IMR-90 (cell line): ENCODE measurements at regions not wholly inside any gene's neighbourhood (a gene's known extent, or its start where the extent isn't known, plus 50 kb on each side); places are given as distances from the start of the nearest gene placed in this dataset.

Source experiments
- ATAC-seq: fragments of 200-7000 bp; cut with Tn5 transposase; 2 replicates; pipeline ENCODE4 v1.9.1; 2020; ENCODE audit warnings: low read depth, mild to moderate bottlenecking, moderate library complexity
- BruUV-seq: library from RNA; stranded (reverse); fragments of 400-500 nt; replicated peaks from 2 replicates; lab custom pipeline; 2021; lab: Mats Ljungman, UMichigan
- CTCF ChIA-PET: fragments of 300-600 bp; formaldehyde crosslinking; extraction: SDS; loops from one replicate; lab custom pipeline; 2021; ENCODE audit warnings: antibody characterized with exemption; lab: Yijun Ruan, JAX
- POLR2A ChIA-PET: fragments of 300-600 bp; sonication (Branson Sonifier 250); formaldehyde crosslinking; loops from one replicate; lab custom pipeline; 2022; ENCODE audit warnings: antibody characterized with exemption; ENCODE audit not compliant: unreplicated experiment; lab: Charles Lee
- DNase-seq: peaks from one replicate; pipeline ENCODE4 v3.0.0; 2013
- H2AFZ ChIP-seq: replicated peaks from 2 replicates; pipeline ENCODE3; 2013; ENCODE audit warnings: low read length, mild to moderate bottlenecking; ENCODE audit not compliant: poor library complexity
- H2AK5ac ChIP-seq: 2 replicates; pipeline ENCODE4 v1.6.1; 2013; ENCODE audit warnings: low read depth, low read length, inconsistent platforms
- H2AK9ac ChIP-seq: replicated peaks from 2 replicates; pipeline ENCODE3; 2013; ENCODE audit warnings: mild to moderate bottlenecking, low read depth, low read length, moderate library complexity; ENCODE audit not compliant: poor library complexity
- H2BK120ac ChIP-seq: 2 replicates; pipeline ENCODE4 v1.6.1; 2013; ENCODE audit warnings: low read depth, low read length, inconsistent platforms
- H2BK15ac ChIP-seq: 3 replicates; pipeline ENCODE4 v1.6.1; 2013; ENCODE audit warnings: low read depth, low read length, inconsistent platforms
- H2BK20ac ChIP-seq: 2 replicates; pipeline ENCODE4 v1.6.1; 2013; ENCODE audit warnings: low read depth, mild to moderate bottlenecking, inconsistent platforms, low read length, moderate library complexity
- H2BK5ac ChIP-seq: 2 replicates; pipeline ENCODE4 v1.6.1; 2013; ENCODE audit warnings: mild to moderate bottlenecking, low read depth, low read length, inconsistent platforms; ENCODE audit not compliant: poor library complexity, severe bottlenecking
- H3K14ac ChIP-seq: replicated peaks from 2 replicates; pipeline ENCODE4 v1.6.1; 2013; ENCODE audit warnings: low read depth, low read length, inconsistent platforms
- H3K18ac ChIP-seq: 2 replicates; pipeline ENCODE4 v1.6.1; 2013; ENCODE audit warnings: low read depth, low read length, control low read depth
- H3K23ac ChIP-seq: 2 replicates; pipeline ENCODE4 v1.6.1; 2013; ENCODE audit warnings: low read depth, low read length, inconsistent platforms
- H3K27ac ChIP-seq: 2 replicates; pipeline ENCODE4 v1.5.1; 2013; ENCODE audit warnings: mild to moderate bottlenecking, control low read depth, low read length; ENCODE audit not compliant: insufficient read depth
- H3K27me3 ChIP-seq: 2 replicates; pipeline ENCODE4 v1.6.1; 2013; ENCODE audit warnings: low read length; ENCODE audit not compliant: control insufficient read depth, insufficient read depth
- H3K36me3 ChIP-seq: 2 replicates; pipeline ENCODE4 v1.6.1; 2013; ENCODE audit warnings: low read length, mixed read lengths; ENCODE audit not compliant: control insufficient read depth, insufficient read depth
- H3K4ac ChIP-seq: 2 replicates; pipeline ENCODE4 v1.6.1; 2013; ENCODE audit warnings: low read depth, low read length, inconsistent platforms
- H3K4me1 ChIP-seq: 2 replicates; pipeline ENCODE4 v1.6.1; 2013; ENCODE audit warnings: low read length, mixed read lengths; ENCODE audit not compliant: control insufficient read depth, insufficient read depth
- H3K4me2 ChIP-seq: 2 replicates; pipeline ENCODE4 v1.6.1; 2013; ENCODE audit warnings: low read depth, mild to moderate bottlenecking, control low read depth, low read length, moderate library complexity
- H3K4me3 ChIP-seq: 2 replicates; pipeline ENCODE4 v1.5.1; 2013; ENCODE audit warnings: low read depth, mild to moderate bottlenecking, control low read depth, low read length, moderate library complexity; ENCODE audit not compliant: insufficient read depth
- H3K56ac ChIP-seq: 2 replicates; pipeline ENCODE4 v1.6.1; 2013; ENCODE audit warnings: low read length, inconsistent platforms; ENCODE audit not compliant: insufficient read depth; ENCODE audit errors: extremely low read depth
- H3K79me1 ChIP-seq, 2 experiments: 2 replicates each; pipeline ENCODE4 v1.6.1; 2013; ENCODE audit warnings: low read length in 2 of 2, inconsistent platforms in 1 of 2, low read depth in 1 of 2
- H3K9ac ChIP-seq: 2 replicates; pipeline ENCODE4 v1.6.1; 2013; ENCODE audit warnings: low read depth, low read length, control low read depth
- H3K9me1 ChIP-seq: 2 replicates; pipeline ENCODE4 v1.6.1; 2013; ENCODE audit warnings: low read length, inconsistent platforms; ENCODE audit not compliant: insufficient read depth
- H3K9me3 ChIP-seq: 2 replicates; pipeline ENCODE4 v1.6.1; 2013; ENCODE audit warnings: low read length; ENCODE audit not compliant: control insufficient read depth, insufficient read depth
- H4K20me1 ChIP-seq: 2 replicates; pipeline ENCODE4 v1.6.1; 2013; ENCODE audit warnings: low read length, inconsistent platforms; ENCODE audit not compliant: insufficient read depth
- H4K5ac ChIP-seq: 2 replicates; pipeline ENCODE4 v1.6.1; 2013; ENCODE audit warnings: mild to moderate bottlenecking, low read depth, low read length, control low read depth
- H4K8ac ChIP-seq, 2 experiments: 2 replicates each; pipeline ENCODE4 v1.6.1; 2013; ENCODE audit warnings: low read depth in 2 of 2, low read length in 2 of 2, control low read depth in 1 of 2, inconsistent platforms in 1 of 2
- H4K91ac ChIP-seq: 2 replicates; pipeline ENCODE4 v1.6.1; 2013; ENCODE audit warnings: low read depth, low read length, inconsistent platforms; ENCODE audit not compliant: insufficient read depth
- CEBPB ChIP-seq: IDR thresholded peaks from 2 replicates; pipeline ENCODE4 v1.6.1; 2012; ENCODE audit warnings: low read depth, low read length, improper control_type of control experiment
- MAFK ChIP-seq: IDR thresholded peaks from 2 replicates; pipeline ENCODE4 v1.6.1; 2012; ENCODE audit warnings: low read depth, low read length, improper control_type of control experiment
- WGBS, 2 experiments: methylation state at CpG; one replicate each; pipeline versions ENCODE4 v1.1.5 to v1.1.7; 2013; ENCODE audit warnings: missing lambda C conversion rate in 2 of 2; ENCODE audit not compliant: insufficient read length in 1 of 2; ENCODE audit errors: extremely low coverage in 2 of 2; 5-methylcytosine and 5-hydroxymethylcytosine counted together
- dilution Hi-C: fragments of 300-500 bp; cut with HindIII; formaldehyde crosslinking; loops from one replicate; pipeline ENCODE4 v1.14.3; 2018; ENCODE audit warnings: low sequenced_read_pairs; ENCODE audit not compliant: unreplicated experiment
- in situ Hi-C: fragments of 300-500 bp; cut with MboI; formaldehyde crosslinking; loops from 3 replicates; pipeline ENCODE4 v1.14.3; 2019; ENCODE audit warnings: low sequenced_read_pairs, inconsistent platforms, mixed read lengths
- intact Hi-C: fragments of 100-400 bp; cut with micrococcal nuclease; formaldehyde crosslinking; loops from 2 replicates; pipeline ENCODE4 v1.10.0; 2022
- TF ChIP-seq, protein P1 (sequence below): conservative IDR thresholded peaks from 2 replicates; pipeline ENCODE4 v1.5.1; 2012; ENCODE audit warnings: mild to moderate bottlenecking, low read depth, low read length, improper control_type of control experiment

DNA sequence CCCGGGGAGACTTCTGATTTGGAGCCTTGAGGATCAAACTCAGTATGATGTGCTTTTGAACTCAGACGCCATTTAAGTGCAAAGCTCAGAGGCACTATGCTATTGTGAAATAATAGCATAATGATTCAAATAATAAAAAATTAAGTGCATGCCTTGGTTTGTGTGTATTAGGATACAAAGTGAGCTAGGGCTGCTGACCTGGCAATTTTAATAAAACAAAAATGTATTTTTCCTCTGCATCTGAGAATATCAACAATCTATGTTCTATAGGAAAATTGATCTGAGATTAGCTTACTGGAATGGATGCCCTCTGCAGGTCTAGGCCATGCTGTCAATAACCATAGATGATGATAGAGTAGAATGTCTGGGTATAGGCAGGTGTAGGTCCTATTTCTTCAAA lies 278.8 kb downstream of the DCDC2C start:
- no peak overlapping the region for H3K23ac ChIP-seq
- no peak overlapping the region for H2AFZ ChIP-seq
- no CpG with 5 or more reads among the region's 2 CpGs for WGBS, 2 experiments
- H3K9ac ChIP-seq, result no peak overlapping the region
- TF ChIP-seq MAFK, result peak; percentile 24; the same call in 1 of the 2 replicates
- TF ChIP-seq, protein P1, sequence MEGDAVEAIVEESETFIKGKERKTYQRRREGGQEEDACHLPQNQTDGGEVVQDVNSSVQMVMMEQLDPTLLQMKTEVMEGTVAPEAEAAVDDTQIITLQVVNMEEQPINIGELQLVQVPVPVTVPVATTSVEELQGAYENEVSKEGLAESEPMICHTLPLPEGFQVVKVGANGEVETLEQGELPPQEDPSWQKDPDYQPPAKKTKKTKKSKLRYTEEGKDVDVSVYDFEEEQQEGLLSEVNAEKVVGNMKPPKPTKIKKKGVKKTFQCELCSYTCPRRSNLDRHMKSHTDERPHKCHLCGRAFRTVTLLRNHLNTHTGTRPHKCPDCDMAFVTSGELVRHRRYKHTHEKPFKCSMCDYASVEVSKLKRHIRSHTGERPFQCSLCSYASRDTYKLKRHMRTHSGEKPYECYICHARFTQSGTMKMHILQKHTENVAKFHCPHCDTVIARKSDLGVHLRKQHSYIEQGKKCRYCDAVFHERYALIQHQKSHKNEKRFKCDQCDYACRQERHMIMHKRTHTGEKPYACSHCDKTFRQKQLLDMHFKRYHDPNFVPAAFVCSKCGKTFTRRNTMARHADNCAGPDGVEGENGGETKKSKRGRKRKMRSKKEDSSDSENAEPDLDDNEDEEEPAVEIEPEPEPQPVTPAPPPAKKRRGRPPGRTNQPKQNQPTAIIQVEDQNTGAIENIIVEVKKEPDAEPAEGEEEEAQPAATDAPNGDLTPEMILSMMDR, result no peak
- peak; percentile 26; the same call in 1 of the 2 replicates for TF ChIP-seq CEBPB
- H3K9me1 ChIP-seq, result no peaks in the 10 kb centered on the region
- H4K8ac ChIP-seq, result no peak overlapping the region
- H3K18ac ChIP-seq, result no peak overlapping the region
- H3K36me3 ChIP-seq, result no peaks in the 10 kb centered on the region
- H3K4ac ChIP-seq, result no peak overlapping the region
- no peak for DNase-seq
- H4K91ac ChIP-seq, result no peak overlapping the region
- H2BK15ac ChIP-seq, result no peak overlapping the region
- no peaks in the 10 kb centered on the region for H3K4me1 ChIP-seq
- in situ Hi-C loops (no loop called here), intact Hi-C loops (no loop called here), dilution Hi-C loops (no loop called here)
- no TSS peak for BruUV-seq
- ATAC-seq, result no peak
- H2BK120ac ChIP-seq, result no peak overlapping the region
- H3K9me3 ChIP-seq, result peaks cover 18% of the 10 kb centered on the region
- no peak overlapping the region for H3K4me2 ChIP-seq
- ChIA-PET CTCF (no interaction called here), POLR2A (no interaction called here)
- H3K4me3 ChIP-seq, result no peak overlapping the region
- H3K79me1 ChIP-seq, result no peaks in the 10 kb centered on the region
- no peak overlapping the region for H3K56ac ChIP-seq
- no peak overlapping the region for H2AK5ac ChIP-seq
- no peak overlapping the region for H3K27ac ChIP-seq
- no peak overlapping the region for H4K5ac ChIP-seq
- H2AK9ac ChIP-seq, result no peak overlapping the region
- no peak overlapping the region for H3K14ac ChIP-seq
- H2BK20ac ChIP-seq, result no peak overlapping the region
- H2BK5ac ChIP-seq, result no peak overlapping the region
- no peaks in the 10 kb centered on the region for H4K20me1 ChIP-seq
- no peaks in the 10 kb centered on the region for H3K27me3 ChIP-seq
